IPS-18a (cell line): ENCODE measurements at regions not wholly inside any gene's neighbourhood (a gene's known extent, or its start where the extent isn't known, plus 50 kb on each side); places are given as distances from the start of the nearest gene placed in this dataset.
"Not testable (repeated sequence)": the region's sequence is repeated elsewhere in the genome, so short reads cannot be mapped to it uniquely, and the experiment has no call there.

ENCODE experiments used
- H3K27ac ChIP-seq: one replicate; pipeline ENCODE4 v1.5.1; 2013; ENCODE audit warnings: low read length
- H3K27me3 ChIP-seq: one replicate; pipeline ENCODE4 v1.6.1; 2013; ENCODE audit warnings: mild to moderate bottlenecking, low read length; ENCODE audit not compliant: control insufficient read depth, insufficient read depth
- H3K36me3 ChIP-seq: one replicate; pipeline ENCODE4 v1.6.1; 2013; ENCODE audit warnings: low read depth, low read length; ENCODE audit not compliant: control insufficient read depth
- H3K4me1 ChIP-seq: one replicate; pipeline ENCODE4 v1.6.1; 2013; ENCODE audit warnings: low read depth, low read length; ENCODE audit not compliant: control insufficient read depth
- H3K4me3 ChIP-seq: one replicate; pipeline ENCODE4 v1.5.1; 2013; ENCODE audit warnings: low read length
- H3K9ac ChIP-seq: one replicate; pipeline ENCODE4 v1.6.1; 2013; ENCODE audit warnings: mild to moderate bottlenecking, low read length, moderate library complexity
- H3K9me3 ChIP-seq: one replicate; pipeline ENCODE4 v1.6.1; 2013; ENCODE audit warnings: low read depth, low read length; ENCODE audit not compliant: control insufficient read depth

DNA sequence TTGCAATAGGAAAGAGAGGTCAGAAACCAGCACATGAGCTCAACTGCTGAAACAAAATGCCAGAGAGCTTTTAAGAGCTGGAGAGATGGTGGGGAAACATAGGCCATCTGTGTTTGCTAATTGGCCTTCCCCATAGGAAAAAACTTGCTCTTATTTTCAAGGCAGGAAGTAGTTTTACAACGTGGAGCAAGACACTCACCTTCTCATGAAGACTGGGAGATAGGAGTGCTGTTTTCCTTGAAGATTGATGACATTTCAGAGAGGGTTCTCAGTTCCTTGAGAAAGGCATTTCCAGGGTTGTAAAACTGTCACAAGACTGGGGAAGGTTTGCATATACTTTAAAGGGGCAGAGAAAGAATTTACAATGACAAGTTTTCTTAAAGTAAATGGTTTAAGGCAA, 586.3 kb upstream of the RAG2 start:
- Histone ChIP-seq H3K4me3 (no peak overlapping the region), H3K9me3 (no peaks in the 10 kb centered on the region), H3K36me3 (no peaks in the 10 kb centered on the region), H3K27me3 (no peaks in the 10 kb centered on the region), H3K9ac (no peak overlapping the region), H3K4me1 (peaks cover 8% of the 10 kb centered on the region), H3K27ac (no peak overlapping the region)

DNA sequence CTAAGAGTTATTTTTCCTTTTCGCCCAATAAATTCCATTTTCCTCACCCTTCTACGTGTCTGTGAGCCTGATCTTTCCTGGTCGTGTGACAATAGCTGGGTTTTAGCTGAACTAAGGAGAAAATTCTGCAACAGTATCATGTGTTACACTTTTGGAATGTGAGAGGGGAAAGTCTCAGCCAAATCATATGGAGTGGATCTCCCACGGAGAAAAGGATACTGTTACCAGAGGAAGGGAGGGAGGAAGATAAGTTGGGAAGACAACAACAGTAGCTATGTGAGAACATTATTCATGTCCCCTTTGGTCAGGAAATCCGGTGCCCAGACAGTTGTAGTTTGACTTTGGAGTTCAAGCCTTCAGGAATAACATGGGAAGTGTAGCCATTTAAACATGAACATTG, 584.0 kb upstream of the RAG2 start:
- no peak overlapping the region for H3K27ac ChIP-seq
- no peaks in the 10 kb centered on the region for H3K36me3 ChIP-seq
- H3K9ac ChIP-seq = no peak overlapping the region
- H3K4me3 ChIP-seq = no peak overlapping the region
- H3K4me1 ChIP-seq = peaks cover 8% of the 10 kb centered on the region
- H3K27me3 ChIP-seq = no peaks in the 10 kb centered on the region
- no peaks in the 10 kb centered on the region for H3K9me3 ChIP-seq

DNA sequence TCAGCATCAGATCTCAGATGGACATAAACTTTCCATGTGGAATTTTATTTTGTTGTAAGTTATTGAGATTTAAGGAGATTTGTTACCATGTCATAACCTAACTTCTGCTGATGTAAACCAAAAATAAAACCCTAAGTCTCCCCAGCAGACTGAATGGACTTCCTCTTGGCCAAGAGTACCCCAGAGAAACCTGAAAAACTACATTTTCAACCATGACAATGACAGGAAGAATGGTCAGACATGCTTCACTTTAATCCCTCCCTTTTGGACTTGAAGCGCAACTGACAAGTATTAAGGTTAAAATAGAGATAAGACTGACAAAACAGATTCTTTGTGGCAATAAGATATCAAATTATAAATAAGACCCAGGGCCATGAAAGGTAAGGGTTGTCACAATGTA, 579.7 kb upstream of the RAG2 start:
- Histone ChIP-seq H3K36me3 (no peaks in the 10 kb centered on the region), H3K27me3 (no peaks in the 10 kb centered on the region), H3K4me1 (peaks cover 5% of the 10 kb centered on the region), H3K4me3 (no peak overlapping the region), H3K9ac (no peak overlapping the region), H3K27ac (no peak overlapping the region), H3K9me3 (no peaks in the 10 kb centered on the region)

DNA sequence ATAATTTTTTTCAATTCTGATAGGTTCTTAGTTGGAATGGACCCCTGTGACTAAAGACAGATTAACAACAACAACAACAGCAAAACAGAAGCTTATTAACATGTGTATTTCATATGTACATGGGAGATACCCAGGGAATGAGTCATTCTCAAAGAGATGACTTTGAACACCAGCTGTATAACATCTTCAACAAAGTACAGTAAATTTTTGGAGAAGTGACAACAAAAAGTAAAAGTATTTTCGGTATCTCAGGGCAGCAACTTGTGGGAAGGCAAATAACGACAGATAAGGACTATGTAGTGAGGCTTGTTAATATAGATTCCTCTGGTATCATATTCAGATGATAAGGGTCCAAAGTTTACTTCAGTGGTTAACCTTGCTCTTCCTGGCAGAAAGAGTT, 573.4 kb upstream of the RAG2 start:
- Histone ChIP-seq H3K4me1 (no peaks in the 10 kb centered on the region), H3K36me3 (no peaks in the 10 kb centered on the region), H3K9ac (no peak overlapping the region), H3K9me3 (no peaks in the 10 kb centered on the region), H3K27me3 (no peaks in the 10 kb centered on the region), H3K27ac (no peak overlapping the region), H3K4me3 (no peak overlapping the region)

DNA sequence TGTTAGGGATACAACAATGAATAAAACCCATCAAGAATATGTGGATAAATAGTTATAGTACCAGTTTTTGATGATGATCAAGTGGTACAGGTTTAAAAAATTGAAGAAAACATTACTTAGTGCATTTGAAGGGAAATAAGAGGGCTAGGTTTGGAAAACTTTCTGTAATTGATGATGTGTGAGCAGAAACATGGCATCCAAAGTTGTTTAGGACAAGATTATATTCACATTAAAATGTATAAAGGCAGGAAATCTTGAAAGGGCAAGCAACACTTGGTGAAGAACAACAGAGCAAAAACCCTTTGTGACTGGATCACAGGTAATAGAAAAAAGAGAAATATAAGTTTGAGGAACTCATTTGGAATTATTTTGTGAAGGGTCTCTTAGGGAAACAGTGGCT, 572.3 kb upstream of the RAG2 start:
- H3K9ac ChIP-seq = no peak overlapping the region
- no peaks in the 10 kb centered on the region for H3K4me1 ChIP-seq
- no peaks in the 10 kb centered on the region for H3K27me3 ChIP-seq
- H3K4me3 ChIP-seq = no peak overlapping the region
- no peaks in the 10 kb centered on the region for H3K9me3 ChIP-seq
- H3K27ac ChIP-seq = no peak overlapping the region
- H3K36me3 ChIP-seq = no peaks in the 10 kb centered on the region

DNA sequence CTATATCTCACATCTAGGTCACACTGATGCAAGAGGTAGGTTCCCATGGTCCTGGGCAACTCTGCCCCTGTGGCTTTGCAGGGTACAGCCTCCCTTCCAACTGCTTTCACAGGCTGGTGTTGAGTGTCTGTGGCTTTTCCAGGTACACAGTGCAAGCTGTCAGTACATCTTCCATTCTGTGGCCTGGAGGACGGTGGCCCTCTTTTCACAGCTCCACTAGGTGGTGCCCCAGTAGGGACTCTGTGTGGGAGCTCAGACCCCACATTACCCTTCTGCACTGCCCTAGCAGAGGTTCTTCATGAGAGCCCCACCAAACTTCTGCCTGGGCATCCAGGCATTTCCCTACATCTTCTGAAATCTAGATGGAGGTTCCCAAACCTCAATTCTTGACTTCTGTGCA, 547.4 kb upstream of the RAG2 start:
- H3K27me3 ChIP-seq, H3K9me3 ChIP-seq, H3K36me3 ChIP-seq: not testable (repeated sequence)

DNA sequence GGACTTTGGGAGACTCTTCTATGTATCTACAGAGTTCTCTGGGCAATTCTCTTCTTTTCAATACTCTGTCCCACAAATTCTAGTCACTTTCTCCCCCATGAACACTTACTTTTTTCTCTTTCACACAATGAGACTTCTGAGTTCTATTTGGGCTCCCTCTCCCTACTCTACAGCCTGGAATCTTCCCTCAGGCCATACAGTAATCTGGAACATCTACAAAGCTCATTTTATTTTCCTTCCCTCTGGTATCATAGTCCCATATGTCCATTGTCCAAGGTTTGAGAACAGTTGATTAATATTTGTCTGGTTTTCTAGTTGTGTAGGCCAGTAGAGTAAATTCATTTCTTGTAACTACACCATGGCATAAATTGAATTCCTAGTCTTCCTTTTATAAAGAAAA, 544.6 kb upstream of the RAG2 start:
- no peak overlapping the region for H3K4me3 ChIP-seq
- no peaks in the 10 kb centered on the region for H3K9me3 ChIP-seq
- H3K27me3 ChIP-seq = no peaks in the 10 kb centered on the region
- no peaks in the 10 kb centered on the region for H3K36me3 ChIP-seq
- H3K4me1 ChIP-seq = no peaks in the 10 kb centered on the region
- no peak overlapping the region for H3K9ac ChIP-seq
- H3K27ac ChIP-seq = no peak overlapping the region

More for the DNA sequence above, 547.4 kb upstream of the RAG2 start:
- H3K4me1 ChIP-seq, H3K27ac ChIP-seq, H3K9ac ChIP-seq, H3K4me3 ChIP-seq: not testable (repeated sequence)

DNA sequence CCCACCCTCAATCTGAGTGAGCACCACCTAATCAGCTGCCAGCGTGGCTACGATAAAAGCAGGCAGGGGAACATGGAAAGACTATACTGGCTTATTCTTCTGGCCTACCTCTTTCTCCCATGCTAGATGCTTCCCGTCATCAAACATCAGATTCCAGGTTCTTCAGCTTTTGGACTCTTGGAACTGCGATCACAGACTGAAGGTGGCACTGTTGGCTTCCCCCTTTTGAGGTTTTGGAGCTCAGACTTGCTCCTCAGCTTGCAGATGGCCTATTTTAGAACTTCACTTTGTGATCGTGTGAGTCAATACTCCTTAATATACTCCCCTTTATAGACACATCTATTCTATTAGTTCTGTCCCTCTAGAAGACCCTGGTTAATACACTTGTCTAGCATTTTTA, 543.7 kb upstream of the RAG2 start:
- H3K27ac ChIP-seq = no peak overlapping the region
- no peaks in the 10 kb centered on the region for H3K27me3 ChIP-seq

DNA sequence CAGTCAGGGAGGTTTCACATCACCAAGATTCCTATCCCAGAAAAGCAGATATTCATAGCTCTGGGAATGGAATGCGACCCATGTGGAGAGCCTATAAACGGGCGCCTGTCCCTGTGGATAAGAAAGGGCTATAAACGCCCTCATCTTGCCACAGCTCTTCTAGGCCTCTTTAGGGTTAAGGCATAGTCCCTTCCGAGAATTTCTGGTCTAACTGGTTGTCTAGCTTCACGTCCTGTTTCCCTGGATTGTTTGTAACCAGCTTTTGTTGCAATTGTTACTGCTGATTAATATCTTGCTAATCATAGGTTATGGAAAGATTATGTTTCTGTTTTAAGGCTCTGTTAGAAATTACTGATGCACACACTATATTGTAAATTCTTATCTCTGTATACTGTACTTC, 537.6 kb upstream of the RAG2 start:
- H3K4me3 ChIP-seq, H3K4me1 ChIP-seq: not testable (repeated sequence)

More for the DNA sequence above, 543.7 kb upstream of the RAG2 start:
- no peaks in the 10 kb centered on the region for H3K4me1 ChIP-seq
- no peaks in the 10 kb centered on the region for H3K9me3 ChIP-seq
- H3K4me3 ChIP-seq = no peak overlapping the region
- no peaks in the 10 kb centered on the region for H3K36me3 ChIP-seq
- H3K9ac ChIP-seq = no peak overlapping the region

DNA sequence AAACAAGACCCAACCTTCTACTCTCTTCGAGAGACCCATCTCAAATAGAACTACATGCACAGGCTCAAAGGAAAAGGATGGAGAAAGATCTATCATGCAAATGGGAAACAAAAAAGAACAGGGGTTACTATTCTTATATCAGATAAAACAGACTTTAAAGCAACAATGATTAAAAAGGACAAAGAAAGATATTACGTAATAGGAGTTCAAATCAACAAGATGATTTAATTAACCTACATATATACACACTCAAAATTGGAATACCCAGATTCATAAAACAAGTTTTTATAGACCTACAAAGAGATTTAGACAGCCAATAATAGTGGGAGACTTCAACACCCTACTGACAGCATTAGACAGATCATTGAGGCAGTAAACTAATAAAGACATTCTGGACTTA, 536.6 kb upstream of the RAG2 start:
- peaks cover 7% of the 10 kb centered on the region for H3K9me3 ChIP-seq
- no peak overlapping the region for H3K9ac ChIP-seq
- no peaks in the 10 kb centered on the region for H3K36me3 ChIP-seq
- H3K4me1 ChIP-seq = peaks cover 3% of the 10 kb centered on the region
- H3K4me3 ChIP-seq = no peak overlapping the region
- no peaks in the 10 kb centered on the region for H3K27me3 ChIP-seq
- no peak overlapping the region for H3K27ac ChIP-seq

More for the DNA sequence above, 537.6 kb upstream of the RAG2 start:
- not testable (repeated sequence) for H3K27ac ChIP-seq, H3K27me3 ChIP-seq, H3K9me3 ChIP-seq, H3K36me3 ChIP-seq, H3K9ac ChIP-seq

DNA sequence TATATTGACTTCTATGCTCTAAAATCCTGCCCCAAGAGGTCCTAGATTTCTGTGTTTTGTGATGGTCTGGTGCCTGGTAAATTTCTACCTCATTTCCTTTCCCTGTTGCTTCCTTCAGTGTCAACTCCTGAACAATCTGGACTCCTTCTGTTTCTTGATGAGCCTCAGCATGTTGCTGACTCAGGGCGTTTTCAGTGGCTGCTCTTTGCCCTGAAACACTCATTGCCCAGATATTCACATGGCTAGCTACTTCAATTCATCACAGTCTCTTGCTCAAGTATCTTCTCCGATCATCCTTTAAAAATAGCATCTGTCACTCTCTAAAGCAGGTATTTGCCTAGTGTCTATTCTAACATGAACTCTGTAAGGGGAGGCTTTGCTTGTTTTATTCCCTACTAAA, 526.3 kb upstream of the RAG2 start:
- Histone ChIP-seq H3K9ac (no peak overlapping the region), H3K27ac (no peak overlapping the region), H3K4me3 (no peak overlapping the region), H3K27me3 (no peaks in the 10 kb centered on the region), H3K4me1 (no peaks in the 10 kb centered on the region), H3K9me3 (peaks cover 3% of the 10 kb centered on the region), H3K36me3 (no peaks in the 10 kb centered on the region)

DNA sequence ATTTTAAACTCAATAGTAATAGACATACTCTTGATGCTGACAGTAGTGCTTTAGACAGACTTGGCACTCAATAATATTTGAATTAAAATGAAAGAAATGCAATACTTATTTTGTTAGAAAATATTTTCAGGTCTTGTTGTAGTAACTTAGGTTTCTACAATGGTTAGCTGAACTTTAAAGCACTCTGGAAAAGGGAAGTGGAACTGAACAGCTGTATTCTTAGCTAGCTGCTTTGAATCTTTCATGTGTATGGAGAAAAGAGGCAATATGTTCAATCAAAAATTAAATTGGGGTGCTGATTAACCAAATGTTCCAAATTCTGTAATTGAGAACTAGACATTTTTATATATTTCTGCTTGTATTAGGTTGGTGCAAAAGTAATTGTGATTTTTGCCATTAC, 517.9 kb upstream of the RAG2 start:
- no peaks in the 10 kb centered on the region for H3K4me1 ChIP-seq
- no peak overlapping the region for H3K27ac ChIP-seq
- H3K9me3 ChIP-seq = no peaks in the 10 kb centered on the region
- no peaks in the 10 kb centered on the region for H3K27me3 ChIP-seq
- no peak overlapping the region for H3K9ac ChIP-seq
- H3K36me3 ChIP-seq = no peaks in the 10 kb centered on the region
- H3K4me3 ChIP-seq = no peak overlapping the region

DNA sequence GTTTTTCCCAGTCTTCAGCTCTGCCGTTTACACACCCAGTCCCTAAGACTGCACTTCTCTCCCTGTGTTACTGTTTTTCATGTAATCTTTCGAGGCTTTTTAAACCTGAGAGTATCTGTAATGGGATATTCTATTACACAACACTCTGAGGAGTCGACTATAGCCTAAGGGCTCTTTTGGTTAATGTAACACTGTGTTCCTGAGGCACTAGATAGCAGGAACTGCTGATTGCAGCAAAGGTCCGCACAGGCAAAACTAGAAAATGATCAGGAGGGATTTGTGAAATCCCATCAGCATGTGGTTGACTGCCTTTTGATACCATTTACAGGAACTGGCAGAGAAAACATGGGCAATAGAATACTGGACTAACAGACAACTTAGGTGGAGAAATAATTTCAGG, 512.3 kb upstream of the RAG2 start:
- no peaks in the 10 kb centered on the region for H3K9me3 ChIP-seq
- no peak overlapping the region for H3K4me3 ChIP-seq
- H3K27ac ChIP-seq = no peak overlapping the region
- no peaks in the 10 kb centered on the region for H3K36me3 ChIP-seq
- no peaks in the 10 kb centered on the region for H3K27me3 ChIP-seq
- no peak overlapping the region for H3K9ac ChIP-seq
- no peaks in the 10 kb centered on the region for H3K4me1 ChIP-seq
